HK-2 (cell line): ENCODE measurements at regions not wholly inside any gene's neighbourhood (a gene's known extent, or its start where the extent isn't known, plus 50 kb on each side); places are given as distances from the start of the nearest gene placed in this dataset.
"Not testable (repeated sequence)": the region's sequence is repeated elsewhere in the genome, so short reads cannot be mapped to it uniquely, and the experiment has no call there.

Experiments used
- DNase-seq: peaks from one replicate; pipeline ENCODE4 v3.0.0-alpha.2; 2018; ENCODE audit not compliant: unreplicated experiment

DNA sequence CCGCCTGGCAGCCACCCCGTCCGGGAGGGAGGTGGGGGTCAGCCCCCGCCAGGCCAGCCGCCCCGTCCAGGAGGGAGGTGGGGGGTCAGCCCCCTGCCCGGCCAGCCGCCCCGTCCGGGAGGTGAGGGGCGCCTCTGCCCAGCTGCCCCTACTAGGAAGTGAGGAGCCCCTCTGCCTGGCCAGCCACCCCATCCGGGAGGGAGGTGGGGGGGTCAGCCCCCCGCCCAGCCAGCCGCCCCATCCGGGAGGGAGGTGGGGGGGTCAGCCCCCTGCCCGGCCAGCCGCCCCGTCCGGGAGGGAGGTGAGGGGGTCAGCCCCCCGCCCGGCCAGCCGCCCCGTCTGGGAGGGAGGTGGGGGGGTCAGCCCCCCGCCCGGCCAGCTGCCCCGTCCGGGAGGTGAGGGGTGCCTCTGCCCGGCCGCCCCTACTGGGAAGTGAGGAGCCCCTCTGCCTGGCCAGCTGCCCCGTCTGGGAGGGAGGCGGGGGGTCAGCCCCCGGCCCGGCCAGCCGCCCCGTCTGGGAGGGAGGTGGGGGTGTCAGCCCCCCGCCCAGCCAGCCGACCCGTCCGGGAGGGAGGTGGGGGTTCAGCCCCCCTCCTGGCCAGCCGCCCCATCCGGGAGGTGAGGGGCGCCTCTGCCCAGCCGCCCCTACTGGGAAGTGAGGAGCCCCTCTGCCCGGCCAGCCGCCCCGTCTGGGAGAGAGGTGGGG, 476.6 kb downstream of the MID1IP1 start:
- DNase-seq: not testable (repeated sequence)

DNA sequence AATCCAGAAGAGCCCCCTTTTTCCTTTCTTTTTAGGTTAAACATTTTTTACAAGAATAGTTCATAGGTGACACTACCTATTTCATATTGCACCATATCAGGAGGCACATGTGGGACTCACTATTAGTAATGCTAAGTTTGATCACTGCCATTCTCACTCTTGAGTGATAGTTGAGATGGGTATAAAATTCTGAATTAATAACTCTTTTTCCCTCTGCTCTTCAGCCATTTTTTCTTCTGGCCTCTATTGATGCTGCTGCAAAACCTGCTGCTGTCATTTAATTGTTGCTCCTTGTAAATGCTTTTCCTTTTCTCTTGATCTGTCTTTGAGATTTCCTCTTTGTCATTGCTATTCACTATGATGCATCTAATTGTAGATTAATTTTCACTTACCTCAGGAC, 482.0 kb downstream of the MID1IP1 start:
- DNase-seq: no peak

DNA sequence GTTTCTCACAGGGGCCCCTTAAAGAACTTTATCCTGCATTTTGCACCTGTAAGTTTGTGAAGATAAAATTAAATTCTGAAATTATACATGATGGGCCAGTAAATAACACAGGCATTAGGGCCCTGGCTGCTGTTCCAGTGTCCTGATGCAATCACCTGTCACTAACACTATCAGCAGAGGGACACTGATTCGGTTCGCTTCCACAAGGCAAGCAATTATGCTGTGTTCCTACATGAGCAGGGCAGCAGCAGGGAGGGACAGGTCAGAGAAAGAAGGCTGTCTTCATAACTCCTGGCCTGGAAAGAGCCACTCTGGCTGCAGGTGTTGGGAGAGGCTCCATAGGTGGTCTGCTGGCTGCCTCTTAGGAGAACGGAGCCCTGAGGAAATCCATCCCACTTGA, 487.3 kb downstream of the MID1IP1 start:
- DNase-seq: no peak

DNA sequence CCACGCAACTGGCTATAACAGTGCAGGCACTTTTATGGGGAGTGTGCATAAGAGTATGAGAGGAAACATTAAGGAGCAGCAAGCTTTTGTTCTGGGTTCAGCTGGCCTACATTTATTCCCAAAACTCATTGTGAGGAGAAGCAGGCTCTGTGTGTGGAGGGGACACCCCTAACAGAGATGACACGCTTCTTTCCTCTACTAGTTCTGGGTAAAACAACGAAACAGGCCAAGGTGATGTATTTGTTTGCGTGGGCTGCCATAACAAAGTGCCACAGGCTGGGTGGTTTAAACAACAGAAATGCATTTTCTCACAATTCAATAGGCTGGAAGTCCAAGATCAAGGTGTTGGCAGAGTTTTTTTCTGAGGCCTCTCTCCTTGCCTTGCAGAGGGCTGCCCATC, 488.6 kb downstream of the MID1IP1 start:
- DNase-seq: no peak

DNA sequence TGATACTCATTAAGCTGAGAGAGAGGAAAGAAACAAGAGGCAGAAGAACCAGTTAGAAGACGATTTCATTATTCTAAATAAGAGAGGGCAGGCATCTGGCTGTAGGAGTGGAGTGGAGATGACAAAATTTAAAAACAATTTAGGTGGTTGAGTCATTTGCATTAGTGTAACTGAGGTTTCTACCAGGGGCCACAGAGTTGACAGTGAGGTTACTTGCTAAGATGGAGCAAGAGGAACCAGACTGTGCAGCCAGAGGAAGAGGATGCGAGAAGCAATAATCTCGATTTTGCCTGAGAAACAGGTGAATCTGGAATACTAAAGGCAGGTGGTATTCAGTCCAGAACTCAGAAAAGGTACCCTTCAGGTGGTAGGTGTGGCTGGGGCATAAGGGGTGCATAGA, 491.9 kb downstream of the MID1IP1 start:
- DNase-seq: no peak

DNA sequence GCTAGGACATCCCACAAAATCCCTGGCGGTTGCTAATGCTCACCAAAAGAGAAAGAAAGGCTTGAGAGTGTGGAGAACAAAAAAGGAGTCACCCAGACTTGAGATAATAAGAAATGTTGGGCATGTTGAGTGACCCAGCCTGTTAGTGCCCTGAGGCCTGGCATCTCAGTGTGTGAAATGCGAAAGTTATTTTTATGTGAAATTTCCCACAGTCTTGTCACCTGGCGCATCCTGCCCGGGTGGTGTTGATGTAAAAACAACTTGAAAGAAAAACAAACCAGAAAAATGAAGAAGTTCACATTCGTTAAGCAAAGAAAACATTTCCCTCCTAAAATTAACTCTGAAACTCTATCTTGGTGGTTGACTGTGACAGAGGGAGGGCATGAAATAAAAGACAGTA, 495.2 kb downstream of the MID1IP1 start:
- no peak for DNase-seq

DNA sequence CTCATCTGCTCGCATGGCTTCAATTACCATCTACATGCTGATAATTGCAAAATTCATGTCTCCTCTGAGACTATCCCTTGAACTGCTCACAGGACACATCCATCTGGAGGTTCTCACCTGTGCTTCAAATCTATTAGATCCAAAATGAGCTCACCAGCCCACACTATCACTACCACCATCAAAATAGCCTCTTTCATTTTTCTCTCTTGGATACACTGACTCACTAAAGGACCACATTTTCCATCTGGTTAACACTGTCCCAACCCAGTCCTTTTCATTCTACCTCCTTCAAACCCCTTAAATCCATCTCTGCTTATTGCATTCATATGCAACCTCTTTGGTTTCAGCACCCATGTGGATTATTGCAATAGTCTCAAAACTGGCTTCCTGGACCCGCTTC, 497.6 kb downstream of the MID1IP1 start:
- DNase-seq: no peak

DNA sequence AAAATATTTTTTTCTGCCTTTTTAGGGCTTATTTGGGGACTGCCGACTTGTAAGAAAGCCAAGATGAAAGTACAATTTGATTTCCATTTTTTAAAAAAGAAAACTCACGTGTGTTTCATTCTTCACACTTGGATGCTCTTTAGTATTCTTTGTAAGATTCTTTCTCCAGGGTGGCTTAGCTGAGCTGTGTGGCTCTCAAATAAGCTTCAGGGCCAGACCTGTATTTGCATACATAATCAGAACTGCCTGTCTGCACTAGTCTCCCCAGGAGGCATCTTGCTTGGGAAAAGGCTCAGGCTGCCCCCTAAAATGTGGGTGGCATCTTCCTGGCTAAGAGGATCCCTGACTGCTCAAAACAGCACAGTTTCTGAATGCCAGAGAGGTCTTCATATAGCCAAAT, 498.4 kb downstream of the MID1IP1 start:
- DNase-seq: no peak

DNA sequence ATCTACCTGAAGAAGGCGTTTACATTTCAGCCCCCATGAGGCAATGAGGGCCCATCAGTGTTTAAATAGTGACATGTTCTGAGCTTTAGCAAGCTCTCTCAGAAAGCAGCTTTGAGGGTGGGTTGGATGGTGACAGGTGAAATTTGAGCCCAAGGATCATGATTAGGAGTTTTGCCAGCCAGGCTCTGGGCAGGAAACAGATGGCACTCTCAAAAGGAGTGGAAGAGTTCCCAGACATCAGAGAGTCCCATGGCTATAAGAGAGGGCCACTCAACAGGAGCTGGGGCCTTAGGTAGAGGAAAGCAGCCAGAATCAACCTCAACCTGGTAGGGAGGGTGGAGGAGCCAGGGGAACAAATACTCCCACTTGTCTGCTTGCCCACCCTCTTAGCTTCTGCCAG, 499.8 kb downstream of the MID1IP1 start:
- DNase-seq: no peak

DNA sequence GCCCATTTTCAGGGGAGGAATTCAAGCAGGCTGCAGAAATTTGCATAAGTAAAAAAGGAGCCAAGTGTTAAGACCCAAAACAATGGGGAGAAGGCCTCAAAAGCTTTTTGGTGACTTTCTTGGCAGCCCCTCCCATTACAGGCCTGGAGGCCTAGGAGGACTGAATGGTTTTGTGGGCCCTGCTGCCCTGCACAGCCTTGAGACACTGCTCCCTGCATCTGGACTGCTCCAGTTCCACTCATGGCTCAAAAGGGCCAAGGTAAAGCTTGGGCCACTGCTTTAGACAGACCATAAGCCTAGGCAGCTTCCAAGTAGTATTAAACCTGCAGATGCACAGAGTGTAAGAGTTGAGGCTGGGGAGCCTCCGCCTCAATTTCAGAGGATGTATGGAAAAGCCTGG, 501.6 kb downstream of the MID1IP1 start:
- DNase-seq: no peak

DNA sequence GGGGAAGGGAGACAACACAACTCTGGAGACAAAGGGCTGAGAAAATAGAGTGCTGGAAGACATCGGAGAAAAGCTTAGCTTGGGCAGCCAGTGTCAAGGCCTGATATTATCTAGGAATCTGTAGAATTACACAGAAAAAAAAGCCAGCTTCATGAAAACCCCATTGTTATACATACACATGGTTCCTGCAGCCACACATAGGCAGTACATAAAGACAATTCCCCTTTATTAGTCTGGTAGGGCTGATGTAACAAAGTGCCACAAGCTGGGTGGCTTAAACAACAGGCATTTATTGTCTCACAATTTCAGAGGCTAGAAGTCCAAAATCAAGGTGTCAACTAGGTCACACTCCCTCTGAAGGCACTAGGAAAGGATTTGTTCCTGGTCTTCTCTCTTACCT, 503.5 kb downstream of the MID1IP1 start:
- DNase-seq: no peak

DNA sequence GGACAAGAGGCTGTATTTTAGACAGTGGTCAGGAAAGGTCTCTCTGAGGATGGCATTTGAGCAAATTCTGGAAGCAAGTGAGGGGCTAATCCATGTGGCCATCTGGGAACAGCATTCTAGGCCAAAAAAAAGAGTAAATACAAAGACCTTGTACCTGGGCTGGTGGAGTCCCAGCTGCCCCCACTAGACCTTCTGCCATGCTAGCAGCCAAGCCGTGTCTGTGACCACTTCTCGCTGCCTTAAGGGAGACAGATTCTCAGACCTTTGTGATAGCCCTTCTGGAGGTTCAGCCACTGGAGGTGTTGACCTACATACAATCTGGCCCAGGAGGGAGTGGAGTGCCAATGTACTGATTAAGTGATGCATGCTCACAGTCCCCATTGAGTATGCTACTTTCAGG, 506.2 kb downstream of the MID1IP1 start:
- no peak for DNase-seq

DNA sequence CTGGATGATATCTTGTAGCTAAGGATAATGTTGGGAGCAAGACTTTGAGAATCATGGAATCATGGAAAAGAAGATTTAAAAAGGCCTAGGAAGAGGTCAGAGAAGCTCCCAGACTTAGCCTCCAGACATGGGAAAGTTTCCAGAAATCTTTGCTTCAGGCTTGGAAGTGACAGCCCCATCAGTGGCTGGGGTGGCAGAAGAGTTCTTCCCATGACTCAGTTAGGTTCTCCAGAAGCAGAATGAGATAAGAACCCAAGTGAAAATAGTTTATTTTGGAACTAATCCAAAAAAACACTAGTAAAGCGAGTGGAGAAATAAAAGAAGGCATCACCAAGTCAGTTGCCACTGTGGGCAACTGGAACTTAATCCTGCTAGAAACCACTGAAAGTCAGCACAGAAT, 506.9 kb downstream of the MID1IP1 start:
- DNase-seq: no peak

DNA sequence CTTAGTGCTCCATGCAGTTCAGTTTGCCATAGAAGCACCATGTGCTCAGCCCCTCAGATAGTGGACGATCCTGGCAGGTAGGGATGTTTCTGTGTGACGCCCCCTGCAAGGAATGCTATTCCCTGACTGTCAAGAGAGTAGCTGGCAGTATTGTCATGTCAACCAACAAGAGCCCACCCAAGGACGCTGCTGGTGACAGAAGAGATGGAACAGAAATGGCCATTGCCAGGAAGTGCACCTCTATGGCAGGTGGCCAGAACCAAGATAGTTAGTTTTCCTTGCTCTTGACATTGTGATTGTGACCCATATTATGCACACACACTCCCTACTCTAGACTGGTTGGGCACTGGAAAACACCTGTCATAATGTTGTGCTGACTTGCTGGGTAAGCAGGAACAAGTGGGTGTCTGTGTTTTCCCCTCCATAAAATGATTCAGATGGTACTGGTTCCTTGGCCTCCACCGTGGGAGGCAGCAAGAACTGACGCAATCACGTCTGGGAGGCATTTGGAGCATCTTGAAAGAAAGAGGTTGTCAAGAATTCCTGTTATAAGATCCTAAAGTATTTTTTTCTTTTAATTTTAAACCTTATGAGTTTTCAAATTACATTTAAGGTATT, 507.9 kb downstream of the MID1IP1 start:
- DNase-seq: no peak

DNA sequence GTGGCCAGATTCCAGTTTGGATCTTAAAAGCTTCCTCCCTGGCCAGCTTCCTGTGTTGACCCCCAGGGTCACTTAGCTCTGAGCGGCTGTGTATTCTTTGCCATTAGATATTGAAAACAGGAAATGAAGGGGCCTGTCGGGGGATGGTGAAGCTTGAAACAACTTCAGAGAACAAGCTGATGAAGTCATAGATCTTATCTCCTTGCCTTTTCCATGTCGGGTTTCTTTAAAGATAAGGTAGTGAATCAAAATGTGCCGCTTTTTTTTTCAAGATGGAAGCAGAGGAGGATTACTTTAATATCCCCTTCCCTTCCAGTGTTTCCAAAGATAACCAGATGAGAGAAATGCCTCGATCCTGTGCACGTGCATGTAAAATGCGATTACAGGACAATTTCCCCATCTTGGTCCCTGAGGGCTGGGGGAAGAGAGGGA, 508.5 kb downstream of the MID1IP1 start:
- no peak for DNase-seq

DNA sequence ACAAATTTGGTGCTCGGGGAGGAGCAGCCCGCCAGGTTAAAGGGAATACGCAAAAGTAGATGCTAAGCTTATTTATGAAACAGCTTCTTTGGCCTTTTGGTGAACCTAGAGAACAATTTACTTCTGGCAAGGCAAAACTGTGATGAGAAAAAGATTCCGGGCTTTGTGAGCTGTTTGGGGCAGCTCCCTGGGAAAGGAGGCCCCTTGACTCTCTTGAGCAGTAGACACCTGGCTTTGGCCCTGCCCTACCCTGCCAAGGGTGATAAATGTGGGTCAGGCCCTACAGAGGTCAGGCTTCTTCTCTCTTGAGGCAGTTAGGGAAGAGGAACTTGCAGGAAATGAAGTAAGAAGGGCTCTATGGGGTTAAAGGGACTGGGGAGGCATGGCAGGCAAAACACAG, 509.6 kb downstream of the MID1IP1 start:
- DNase-seq: no peak

DNA sequence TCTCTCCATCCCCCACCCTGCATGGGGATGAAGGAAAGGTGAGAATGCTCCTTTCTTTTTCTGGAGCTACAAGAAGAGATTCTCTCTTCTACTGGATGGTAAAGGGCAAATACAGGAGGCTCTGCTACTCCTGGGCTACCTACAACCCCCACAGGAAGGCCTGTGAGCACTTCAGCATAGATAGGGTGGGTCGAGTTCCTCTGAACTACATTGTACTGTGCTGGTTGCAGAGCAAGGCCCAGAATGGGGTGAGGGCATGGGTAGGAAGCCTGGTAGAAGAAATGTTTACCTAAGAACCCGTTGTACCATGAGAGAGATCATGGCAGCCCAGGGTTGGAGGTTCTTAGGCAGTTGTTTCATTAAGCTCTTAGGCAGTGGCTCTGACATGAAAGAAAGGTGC, 510.4 kb downstream of the MID1IP1 start:
- DNase-seq: no peak

DNA sequence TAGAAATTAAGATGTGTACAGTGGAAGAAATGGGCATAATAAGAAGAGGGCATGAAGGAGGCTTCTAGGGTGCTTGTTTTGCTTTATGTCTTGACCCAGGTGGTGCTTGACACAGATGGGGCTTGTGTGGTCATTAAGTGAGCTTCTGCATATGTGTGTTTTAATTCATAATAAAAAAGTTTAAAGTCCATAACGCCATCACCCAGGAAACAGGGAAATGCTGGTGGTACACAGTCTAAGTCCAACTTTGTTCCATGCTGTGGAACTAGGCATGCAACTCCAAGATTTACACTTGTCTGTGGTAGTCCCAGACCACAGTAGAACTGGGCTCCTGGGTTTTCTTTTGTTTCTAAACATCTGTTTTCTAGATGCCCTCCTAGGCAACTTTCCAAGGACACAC, 511.9 kb downstream of the MID1IP1 start:
- DNase-seq: no peak

DNA sequence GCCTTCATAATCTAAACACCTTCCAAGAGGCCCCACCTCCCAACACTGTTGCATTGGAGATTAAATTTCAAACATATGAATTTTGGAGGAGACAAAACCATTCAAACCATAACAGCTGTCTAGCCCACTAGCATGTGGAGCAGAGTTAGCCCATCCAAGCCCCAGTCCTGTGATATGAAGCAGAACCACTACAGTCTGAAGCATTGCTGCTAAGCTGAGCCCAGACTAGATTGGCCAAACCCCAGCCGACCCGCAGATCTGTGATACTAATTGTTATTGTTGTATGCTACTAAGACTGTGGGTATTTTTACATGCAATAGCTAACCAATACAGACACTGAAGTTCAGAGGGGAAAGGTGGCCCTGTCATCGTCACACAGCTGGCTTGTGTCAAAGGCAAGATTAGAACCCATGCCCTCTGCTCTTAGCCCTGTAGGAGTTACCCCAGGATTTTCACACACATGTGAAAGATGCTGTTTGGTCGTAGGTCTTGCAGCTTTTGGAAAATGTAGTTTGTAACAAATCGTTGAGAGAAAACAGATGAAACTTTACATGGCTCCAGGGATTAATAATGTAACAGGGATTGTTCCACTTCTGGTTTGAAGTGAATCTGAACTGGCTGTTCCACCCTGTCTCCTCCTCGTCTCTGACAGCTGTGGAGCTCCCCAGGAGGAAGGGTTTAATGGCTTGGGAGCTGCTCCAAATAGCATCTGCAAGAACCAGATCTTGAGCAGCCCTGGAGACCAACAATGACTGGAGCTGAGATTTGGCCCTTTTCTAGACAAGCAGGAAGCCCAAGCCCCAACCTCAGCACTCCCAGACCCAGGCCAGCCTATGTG, 517.5 kb downstream of the MID1IP1 start:
- DNase-seq: no peak

DNA sequence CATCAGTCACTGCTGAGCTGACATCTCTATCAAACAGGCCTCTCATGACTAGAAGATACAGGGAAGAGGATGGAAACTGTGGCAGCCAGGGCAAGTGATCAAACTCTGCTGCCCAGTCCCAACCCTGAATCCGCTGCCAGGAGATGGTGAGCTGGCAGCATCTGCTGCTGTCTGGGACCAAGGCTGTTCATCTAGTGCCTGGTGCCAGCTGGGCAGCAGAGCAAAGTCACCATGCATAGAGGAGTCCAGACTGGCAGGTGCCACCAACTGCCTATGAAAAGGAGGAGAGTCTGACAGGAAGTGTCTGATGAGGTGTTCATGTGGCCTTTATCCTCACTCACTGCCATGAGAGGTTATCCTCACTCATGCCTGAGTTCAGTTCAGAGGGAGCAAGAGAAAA, 518.9 kb downstream of the MID1IP1 start:
- DNase-seq: no peak

DNA sequence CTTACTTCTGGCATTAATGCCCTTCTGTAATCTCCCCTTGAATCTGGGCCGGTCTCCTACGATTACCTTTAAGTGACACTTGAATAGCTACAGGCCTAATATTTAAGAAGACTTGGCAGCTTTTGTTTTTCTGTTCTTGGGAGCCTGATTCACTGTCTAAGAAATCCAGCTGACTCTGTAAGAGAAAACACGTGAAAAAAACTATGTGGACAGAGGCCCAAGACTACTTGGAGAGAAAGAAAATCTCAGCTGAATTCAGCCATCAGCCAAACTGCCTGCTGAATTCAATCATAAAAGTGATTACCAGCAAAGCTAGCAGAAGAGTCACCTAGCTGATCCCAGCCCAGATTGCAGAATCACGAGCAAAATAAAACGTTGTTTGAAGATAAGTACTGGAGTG, 521.2 kb downstream of the MID1IP1 start:
- no peak for DNase-seq

DNA sequence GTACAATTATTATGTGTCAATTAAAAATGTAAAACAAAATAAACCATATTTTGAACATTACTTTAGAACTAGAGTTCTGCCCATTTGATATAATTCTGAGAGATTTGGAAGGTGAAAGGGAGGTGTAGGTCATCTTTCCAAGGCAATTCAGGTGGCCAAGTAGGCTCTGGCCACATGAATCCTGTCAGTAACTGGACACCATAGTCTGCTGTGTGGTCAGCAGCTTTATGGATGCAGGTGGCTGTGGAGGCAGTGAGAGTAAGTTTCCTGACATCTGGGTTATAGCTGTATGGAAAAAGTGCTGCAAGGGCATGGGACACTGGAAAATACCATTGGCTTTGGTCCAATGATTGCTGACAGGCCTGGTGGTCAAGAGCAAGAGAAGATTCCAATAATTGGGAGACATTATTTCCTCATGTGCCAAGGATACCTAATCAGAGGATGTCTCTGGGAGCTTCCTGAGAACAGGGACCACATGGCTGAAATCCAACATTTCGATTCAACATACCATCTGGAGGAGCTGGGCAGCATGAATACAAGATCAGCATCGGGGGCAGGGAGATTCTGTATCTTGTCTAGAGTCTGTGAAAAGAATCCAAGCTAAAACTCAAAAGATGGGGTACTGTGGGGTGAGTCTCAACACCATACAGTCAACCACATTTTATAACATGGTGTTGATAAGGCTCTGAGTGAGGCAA, 523.1 kb downstream of the MID1IP1 start:
- no peak for DNase-seq
